ENCODE measurements at regions not wholly inside any gene's neighbourhood (a gene's known extent, or its start where the extent isn't known, plus 50 kb on each side); places are given as distances from the start of the nearest gene placed in this dataset.

DNA sequence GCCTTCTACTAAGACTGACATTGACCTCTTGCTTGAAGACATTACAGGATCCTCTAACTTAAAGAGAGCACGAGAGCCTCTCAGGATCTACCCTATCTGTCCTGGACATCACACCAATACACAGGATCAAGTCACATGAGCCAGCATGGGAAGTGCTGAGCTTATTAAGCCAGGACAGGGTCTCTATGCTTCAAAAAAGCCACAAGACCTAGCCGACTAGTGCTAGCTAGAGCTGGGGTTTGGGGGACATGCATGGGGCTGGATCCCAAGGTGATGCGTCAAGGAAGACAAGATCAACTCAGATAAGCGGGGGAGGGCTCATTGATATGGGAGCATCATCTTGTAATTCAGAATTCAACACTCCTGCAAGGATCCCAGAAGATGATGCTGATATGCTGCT lies 167.2 kb upstream of the TAB2 start:
- no peak for DNase-seq

GRCh38 chr6:149150801-149151398 lies 166.6 kb upstream of the TAB2 start:
- DNase-seq = no peak

- no peak for DNase-seq
These were observed 165.0 kb upstream of the TAB2 start for GRCh38 chr6:149152521-149152920.

DNA sequence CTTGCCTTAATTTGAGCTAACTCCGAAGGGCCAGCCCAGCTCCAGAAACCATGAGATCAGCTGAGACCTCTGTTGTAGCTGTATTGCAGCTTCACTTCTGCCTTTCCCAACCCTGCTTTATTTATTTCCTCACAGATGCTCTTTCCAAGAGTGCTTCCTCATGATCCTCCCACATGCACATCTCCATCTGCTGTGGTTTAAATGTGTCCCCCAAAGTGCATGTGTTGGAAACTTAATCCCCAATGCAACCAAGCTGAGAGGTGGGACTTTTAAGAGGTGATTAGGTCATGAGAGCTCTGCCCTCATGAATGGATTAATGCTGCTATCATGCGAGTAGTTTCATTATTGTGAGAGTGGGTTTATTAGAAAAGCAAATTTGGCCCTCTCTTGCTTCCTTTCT lies 164.4 kb upstream of the TAB2 start:
- DNase-seq = no peak

DNA sequence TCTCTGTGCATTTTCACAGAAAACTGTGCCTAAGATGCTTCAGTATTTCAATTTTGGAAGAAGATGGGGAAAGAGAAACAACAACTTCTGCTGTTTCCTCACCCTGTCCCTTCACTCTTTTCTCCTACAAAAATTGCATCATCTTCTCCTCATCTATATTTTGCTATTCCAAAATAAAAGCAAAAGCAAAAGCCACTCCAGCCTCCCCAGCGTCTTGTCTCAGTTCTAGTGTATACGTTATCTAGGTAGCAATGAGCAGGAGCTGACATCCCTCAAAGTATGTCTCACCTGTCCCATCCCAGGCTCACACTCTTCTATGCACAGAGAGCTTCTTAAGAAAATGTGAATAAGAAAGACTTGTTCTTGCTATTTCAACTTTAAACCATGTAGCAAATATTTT lies 163.8 kb upstream of the TAB2 start:
- DNase-seq = no peak

DNA sequence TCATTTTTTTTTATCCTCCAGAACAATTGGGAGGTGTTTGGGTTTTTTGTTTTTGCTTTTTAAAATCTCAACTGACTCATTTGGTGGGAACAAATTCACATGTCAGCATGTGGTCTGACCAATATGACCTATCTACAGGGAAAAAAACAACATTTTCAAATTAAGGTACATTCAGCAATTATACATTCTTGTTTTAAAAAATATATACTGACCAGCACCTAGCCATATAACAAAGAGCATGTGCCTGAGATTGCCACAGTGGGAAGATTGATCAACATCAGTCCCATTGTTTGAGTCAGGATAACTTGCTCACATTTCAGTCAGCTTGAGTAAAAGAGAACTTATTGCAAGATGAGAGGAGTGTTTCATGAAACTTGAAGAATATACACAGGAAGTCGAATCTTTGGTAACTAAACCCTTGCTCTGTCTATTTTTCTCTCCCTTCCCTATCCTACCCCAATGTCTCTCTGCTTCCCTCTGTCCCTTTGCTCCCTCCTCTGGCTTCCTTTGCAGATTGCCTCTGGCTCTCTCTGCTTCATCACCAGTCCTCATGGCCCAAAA lies 163.2 kb upstream of the TAB2 start:
- DNase-seq = no peak

DNA sequence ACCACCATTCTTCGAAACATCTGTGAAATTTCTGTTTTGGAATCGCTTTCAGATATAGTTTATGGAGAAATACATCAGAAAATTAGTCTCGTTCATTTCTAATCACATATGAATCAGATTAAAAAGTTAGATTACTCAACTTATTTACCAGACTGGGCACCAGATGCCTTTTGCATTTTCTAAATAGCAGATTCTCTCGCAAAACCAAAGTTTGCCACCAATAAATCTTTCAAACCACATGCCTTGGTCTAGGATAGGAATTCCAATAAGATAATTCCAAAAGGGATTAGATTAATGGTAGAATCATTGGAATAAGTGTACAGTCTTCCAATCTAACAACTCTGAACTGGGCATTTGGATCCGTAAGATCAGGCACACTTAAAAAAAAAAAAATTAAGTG lies 160.4 kb upstream of the TAB2 start:
- no peak for DNase-seq

DNA sequence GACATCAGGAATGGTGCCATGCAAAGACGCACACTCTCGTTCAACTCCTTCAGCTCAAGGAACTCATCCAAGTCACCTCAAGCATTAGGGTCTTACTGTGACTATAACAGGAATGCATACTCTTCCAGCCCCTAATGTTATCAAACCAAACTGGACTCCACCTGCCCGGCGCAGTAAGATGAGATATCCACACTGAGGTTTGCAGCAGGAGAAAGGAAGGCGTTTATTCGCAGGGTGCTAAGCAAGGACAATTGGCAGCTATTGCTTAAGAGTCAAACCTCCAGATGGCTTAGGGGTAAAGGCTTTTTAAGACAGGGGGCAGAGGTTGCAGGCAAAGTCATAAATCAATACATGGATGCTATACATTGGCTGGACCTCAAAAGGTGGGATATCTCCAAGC lies 159.4 kb upstream of the TAB2 start:
- no peak for DNase-seq

- no peak for DNase-seq
These were observed 156.6 kb upstream of the TAB2 start for GRCh38 chr6:149160943-149161342.

GRCh38 chr6:149162924-149163323 lies 154.6 kb upstream of the TAB2 start:
- no peak for DNase-seq

DNA sequence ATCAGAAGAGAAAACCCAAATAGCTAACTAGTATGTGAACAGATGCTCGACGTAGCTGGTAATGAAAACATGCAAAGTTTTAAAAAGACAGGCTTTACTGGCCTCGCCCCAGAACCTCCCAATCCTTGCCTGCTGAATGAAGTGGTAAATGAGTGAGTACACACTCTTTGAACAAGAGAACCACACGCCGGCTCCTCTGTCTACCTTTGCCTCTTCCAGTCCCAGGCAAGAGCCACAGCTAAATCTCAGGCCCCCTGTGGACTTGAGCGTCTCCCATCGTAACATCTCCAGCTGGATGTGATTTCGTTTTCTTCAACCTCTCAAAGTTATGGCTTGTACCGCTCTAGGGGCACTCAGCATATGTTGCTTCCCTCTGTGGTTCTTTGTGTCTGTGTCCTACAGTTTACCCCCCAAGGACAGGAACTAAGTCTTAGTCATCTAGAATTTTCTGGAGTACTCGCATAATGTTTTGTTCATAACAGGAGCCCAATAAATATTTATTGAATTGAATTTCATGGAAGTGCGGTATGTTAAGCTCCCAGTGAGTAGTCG lies 153.2 kb upstream of the TAB2 start:
- DNase-seq = peak; percentile 6

GRCh38 chr6:149166336-149166735 lies 151.2 kb upstream of the TAB2 start:
- no peak for DNase-seq

- no peak for DNase-seq
These were observed 150.8 kb upstream of the TAB2 start for GRCh38 chr6:149166747-149167146.

DNA sequence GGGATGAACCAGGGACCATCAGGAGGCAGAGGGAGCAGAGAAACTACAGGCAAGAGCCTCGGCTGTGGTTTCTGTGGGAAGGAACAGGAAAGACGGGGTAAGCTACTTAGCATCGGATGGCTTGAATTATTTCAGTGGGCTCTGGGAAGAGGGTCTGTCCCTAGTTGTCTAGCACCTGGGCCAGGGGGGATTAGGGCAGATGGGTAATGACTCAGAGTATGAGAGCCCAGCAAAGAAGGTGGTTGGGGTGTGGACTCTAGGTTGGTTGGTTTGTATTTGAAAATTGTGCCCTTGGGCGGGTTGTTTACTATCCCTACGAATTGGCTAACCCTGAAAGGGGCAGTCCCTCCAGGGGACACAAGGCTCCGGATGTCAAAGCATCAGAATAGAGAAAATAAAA lies 148.5 kb upstream of the TAB2 start:
- no peak for DNase-seq

DNA sequence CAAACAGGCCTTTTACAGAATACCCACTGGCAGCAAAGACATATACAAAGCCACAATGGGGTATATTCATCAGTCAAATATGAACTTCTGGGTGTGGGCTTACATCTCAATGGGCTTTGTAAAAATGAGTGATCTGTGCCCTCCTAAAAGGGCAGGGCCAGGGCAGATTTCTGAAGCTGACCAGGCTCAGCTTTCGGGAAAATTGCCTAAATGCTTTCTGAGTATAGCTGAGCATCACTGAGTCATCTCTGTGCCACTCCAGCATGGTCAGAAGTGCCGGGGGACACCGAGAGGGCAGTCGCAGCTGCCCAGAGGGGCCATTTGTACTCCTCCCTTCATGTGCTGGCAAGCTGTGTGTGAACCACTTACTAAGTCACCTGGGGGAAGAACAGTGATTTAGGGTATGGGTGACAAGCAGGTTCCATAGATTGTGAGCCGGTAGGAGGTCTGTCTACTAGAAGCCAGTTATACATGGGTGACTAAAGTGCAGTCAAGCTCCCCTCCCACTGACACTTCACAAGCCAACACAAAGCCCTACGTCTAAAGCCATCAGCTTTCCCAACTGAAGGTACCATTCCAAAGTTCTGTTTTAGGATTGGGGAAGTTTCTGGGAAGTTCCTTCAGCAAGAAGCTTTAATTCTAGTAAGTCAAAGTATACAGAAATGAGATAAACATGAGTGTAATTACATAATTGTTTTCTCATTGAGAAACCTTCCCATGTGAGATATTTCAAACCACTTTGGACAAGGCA lies 147.6 kb upstream of the TAB2 start:
- peak; percentile 42 for DNase-seq

- no peak for DNase-seq
These were observed 146.7 kb upstream of the TAB2 start for GRCh38 chr6:149170564-149171452.

- no peak for DNase-seq
These were observed 144.3 kb upstream of the TAB2 start for GRCh38 chr6:149173222-149173621.

GRCh38 chr6:149174962-149175361 lies 142.6 kb upstream of the TAB2 start:
- DNase-seq = no peak

DNA sequence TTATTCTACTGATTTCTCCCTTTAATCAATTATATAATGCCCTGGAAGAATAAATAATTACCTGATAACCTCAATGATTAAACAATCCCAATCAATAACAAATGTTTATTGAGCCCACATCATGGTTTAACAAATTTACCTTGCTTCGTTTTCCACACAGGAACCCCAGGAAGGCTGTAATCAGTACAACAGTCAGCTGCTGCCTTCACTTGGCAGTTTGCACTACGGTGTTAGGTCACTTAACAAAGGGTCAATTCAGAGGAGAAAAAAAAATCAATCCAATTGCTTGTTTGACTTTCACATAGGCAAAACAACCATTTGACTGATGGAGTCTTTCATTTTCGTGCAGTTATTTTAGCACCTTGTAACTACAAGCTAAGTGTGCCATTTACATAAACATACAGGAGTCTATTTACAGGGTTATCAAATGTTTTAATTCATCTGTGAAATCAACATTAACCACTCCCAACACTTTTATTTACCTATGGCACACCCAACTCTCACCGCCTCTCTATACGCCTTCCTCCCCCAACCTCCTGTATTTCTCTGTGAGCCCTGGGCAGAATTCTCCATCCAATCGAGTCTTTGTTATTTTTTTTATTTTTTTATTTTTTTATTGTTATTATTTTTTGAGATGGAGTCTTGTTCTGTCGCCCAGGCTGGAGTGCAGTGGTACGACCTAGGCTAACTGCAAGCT lies 140.4 kb upstream of the TAB2 start:
- no peak for DNase-seq

- DNase-seq = peak; percentile 23
These were observed 138.1 kb upstream of the TAB2 start for GRCh38 chr6:149179431-149179830.

GRCh38 chr6:149181304-149181703 lies 136.2 kb upstream of the TAB2 start:
- DNase-seq = no peak

- DNase-seq = no peak
These were observed 135.2 kb upstream of the TAB2 start for GRCh38 chr6:149182262-149182661.

DNA sequence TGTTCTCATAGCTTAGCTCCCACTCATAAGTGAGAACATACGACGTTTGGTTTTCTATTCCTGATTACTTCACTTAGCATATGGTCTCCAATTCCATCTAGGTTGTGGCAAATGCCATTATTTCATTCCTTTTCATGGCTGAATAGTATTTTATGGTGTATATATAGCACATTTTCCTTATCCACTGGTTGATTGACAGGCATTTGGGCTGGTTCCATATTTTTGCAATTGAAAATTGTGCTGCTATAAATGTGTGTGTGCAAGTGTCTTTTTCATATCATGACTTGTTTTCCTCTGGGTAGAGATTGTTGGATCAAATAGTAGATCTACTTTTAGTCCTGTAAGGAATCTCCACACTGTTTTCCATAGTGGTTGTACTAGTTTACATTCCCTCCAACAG lies 133.0 kb upstream of the TAB2 start:
- DNase-seq = no peak

All from EL (cell line).